H1 (cell line): ENCODE measurements at regions not wholly inside any gene's neighbourhood (a gene's known extent, or its start where the extent isn't known, plus 50 kb on each side); places are given as distances from the start of the nearest gene placed in this dataset.

ENCODE experiments used
- CTCF ChIA-PET: fragments of 300-600 bp; sonication (Branson Sonifier 250); formaldehyde crosslinking; loops from one replicate; lab custom pipeline; 2021; ENCODE audit not compliant: partially characterized antibody; lab: Charles Lee
- POLR2A ChIA-PET: fragments of 300-600 bp; sonication (Branson Sonifier 250); formaldehyde crosslinking; loops from one replicate; lab custom pipeline; 2021; ENCODE audit warnings: inconsistent platforms; ENCODE audit not compliant: partially characterized antibody; lab: Charles Lee
- DNase-seq, 2 experiments: peaks; one replicate each; pipeline versions ENCODE4 v3.0.0 to v3.0.0-alpha.2; 2010 to 2022; ENCODE audit warnings: low spot score in 2 of 2, low read depth in 1 of 2, mixed read lengths in 1 of 2
- FAIRE-seq: peaks from 2 replicates; lab custom pipeline; 2011; peaks lifted over from hg19 to GRCh38; lab: Jason Lieb, UNC
- H2AFZ ChIP-seq: 2 replicates; pipeline ENCODE4 v1.8.1; 2012; ENCODE audit warnings: low read length, inconsistent platforms
- H2AK5ac ChIP-seq: 2 replicates; pipeline ENCODE4 v1.6.1; 2013; ENCODE audit warnings: low read depth, low read length
- H2BK120ac ChIP-seq: replicated peaks from 2 replicates; pipeline ENCODE3; 2013; ENCODE audit warnings: low read depth, low read length, inconsistent platforms
- H2BK12ac ChIP-seq: 2 replicates; pipeline ENCODE4 v1.6.1; 2013; ENCODE audit warnings: low read depth, low read length
- H2BK15ac ChIP-seq: 2 replicates; pipeline ENCODE4 v1.6.1; 2013; ENCODE audit warnings: low read length
- H2BK20ac ChIP-seq: 2 replicates; pipeline ENCODE4 v1.6.1; 2013; ENCODE audit warnings: low read length
- H2BK5ac ChIP-seq: 2 replicates; pipeline ENCODE4 v1.6.1; 2013; ENCODE audit warnings: low read depth, low read length
- H3K14ac ChIP-seq: 2 replicates; pipeline ENCODE4 v1.6.1; 2013; ENCODE audit warnings: inconsistent platforms; ENCODE audit not compliant: insufficient read length
- H3K18ac ChIP-seq: 2 replicates; pipeline ENCODE4 v1.6.1; 2013; ENCODE audit warnings: low read length; ENCODE audit errors: extremely low read depth
- H3K23ac ChIP-seq: 2 replicates; pipeline ENCODE4 v1.6.1; 2013; ENCODE audit warnings: inconsistent platforms; ENCODE audit not compliant: insufficient read length
- H3K23me2 ChIP-seq: 2 replicates; pipeline ENCODE4 v1.6.1; 2013; ENCODE audit warnings: low read depth, low read length
- H3K27ac ChIP-seq: 2 replicates; pipeline ENCODE4 v1.6.1; 2011; ENCODE audit warnings: low read depth, low read length, inconsistent platforms
- H3K27me3 ChIP-seq, 4 experiments: replicated peaks in 1 of 4; 1 replicate in 1 of 4; 2 replicates in 3 of 4; pipeline versions ENCODE4 v1.6.1 to v1.8.1; 2011 to 2013; ENCODE audit warnings: low read length in 3 of 4, mild to moderate bottlenecking in 3 of 4, inconsistent platforms in 2 of 4, mixed read lengths in 2 of 4, moderate library complexity in 1 of 4; ENCODE audit not compliant: control insufficient read depth in 3 of 4, insufficient read depth in 3 of 4; ENCODE audit errors: extremely low read depth in 1 of 4
- H3K36me3 ChIP-seq, 4 experiments: 2 replicates each; pipeline versions ENCODE4 v1.6.1 to v1.8.1; 2011 to 2013; ENCODE audit warnings: mild to moderate bottlenecking in 4 of 4, low read length in 3 of 4, moderate library complexity in 2 of 4, control low read depth in 1 of 4, inconsistent platforms in 1 of 4; ENCODE audit not compliant: insufficient read depth in 4 of 4, control insufficient read depth in 2 of 4
- H3K4ac ChIP-seq: replicated peaks from 2 replicates; pipeline ENCODE3; 2013; ENCODE audit warnings: low read length, low read depth, mixed read lengths, inconsistent platforms; ENCODE audit not compliant: insufficient read length
- H3K4me1 ChIP-seq, 4 experiments: replicated peaks in 1 of 4; 1 replicate in 1 of 4; 2 replicates in 3 of 4; pipeline versions ENCODE4 v1.6.1 to v1.8.1; 2011 to 2013; ENCODE audit warnings: low read length in 3 of 4, inconsistent platforms in 2 of 4, mixed read lengths in 1 of 4; ENCODE audit not compliant: insufficient read depth in 4 of 4, control insufficient read depth in 3 of 4
- H3K4me2 ChIP-seq, 2 experiments: 2 replicates each; pipeline versions ENCODE4 v1.6.1 to v1.8.1; 2011 to 2013; ENCODE audit warnings: low read depth in 2 of 2, low read length in 2 of 2, control low read depth in 1 of 2, inconsistent platforms in 1 of 2, mild to moderate bottlenecking in 1 of 2; ENCODE audit not compliant: insufficient read depth in 1 of 2
- H3K4me3 ChIP-seq, 4 experiments: fragments of 200-600, 300-600 bp in 1 of 4; sonication (generic), shearing (Covaris generic), sonication (Bioruptor Twin) in 1 of 4; 2 replicates each; pipeline versions ENCODE4 v1.5.1 to v1.8.1; 2011 to 2016; ENCODE audit warnings: low read length in 4 of 4, low read depth in 3 of 4, control low read depth in 2 of 4, inconsistent platforms in 2 of 4, mild to moderate bottlenecking in 2 of 4, mixed read lengths in 1 of 4, moderate library complexity in 1 of 4; ENCODE audit not compliant: insufficient read depth in 2 of 4; ENCODE audit errors: extremely low read depth in 1 of 4
- H3K56ac ChIP-seq: replicated peaks from 2 replicates; pipeline ENCODE3; 2013; ENCODE audit warnings: low read depth, mild to moderate bottlenecking, mixed read lengths, low read length, inconsistent platforms; ENCODE audit not compliant: insufficient read length
- H3K79me1 ChIP-seq: 2 replicates; pipeline ENCODE4 v1.6.1; 2013; ENCODE audit warnings: low read depth, low read length, control low read depth
- H3K79me2 ChIP-seq, 2 experiments: 2 replicates each; pipeline versions ENCODE4 v1.6.1 to v1.8.1; 2012 to 2013; ENCODE audit warnings: low read length in 2 of 2, mild to moderate bottlenecking in 2 of 2, inconsistent platforms in 1 of 2; ENCODE audit not compliant: insufficient read depth in 2 of 2, control insufficient read depth in 1 of 2
- H3K9ac ChIP-seq, 4 experiments: replicated peaks in 1 of 4; 1 replicate in 1 of 4; 2 replicates in 3 of 4; pipeline versions ENCODE4 v1.6.1 to v1.8.1; 2011 to 2013; ENCODE audit warnings: low read depth in 3 of 4, low read length in 3 of 4, control low read depth in 2 of 4, mild to moderate bottlenecking in 2 of 4, moderate library complexity in 2 of 4, inconsistent platforms in 1 of 4; ENCODE audit errors: extremely low read depth in 1 of 4
- H3K9me3 ChIP-seq, 2 experiments: 2 replicates each; pipeline versions ENCODE4 v1.6.1 to v1.8.1; 2012 to 2013; ENCODE audit warnings: mild to moderate bottlenecking in 2 of 2, moderate library complexity in 2 of 2, control low read depth in 1 of 2, inconsistent platforms in 1 of 2, low read depth in 1 of 2, low read length in 1 of 2, mixed read lengths in 1 of 2; ENCODE audit not compliant: insufficient read depth in 2 of 2
- H4K20me1 ChIP-seq, 2 experiments: replicated peaks in 1 of 2; 2 replicates each; pipeline versions ENCODE3 to v1.8.1; 2011 to 2013; ENCODE audit warnings: inconsistent platforms in 2 of 2, low read length in 2 of 2, mild to moderate bottlenecking in 1 of 2; ENCODE audit not compliant: insufficient read depth in 2 of 2, control insufficient read depth in 1 of 2
- H4K5ac ChIP-seq: 2 replicates; pipeline ENCODE4 v1.6.1; 2013; ENCODE audit warnings: low read length, low read depth, mixed read lengths, inconsistent platforms; ENCODE audit not compliant: insufficient read length
- H4K8ac ChIP-seq: 2 replicates; pipeline ENCODE4 v1.8.0; 2013; ENCODE audit warnings: mild to moderate bottlenecking, moderate library complexity, low read length, inconsistent platforms; ENCODE audit not compliant: insufficient read depth; ENCODE audit errors: extremely low read depth
- H4K91ac ChIP-seq: replicated peaks from 2 replicates; pipeline ENCODE3; 2013; ENCODE audit warnings: low read length, mixed read lengths, inconsistent platforms; ENCODE audit not compliant: insufficient read length
- BCL11A ChIP-seq, 2 experiments: IDR thresholded peaks; one replicate each; pipeline ENCODE4 v1.6.1; 2011; ENCODE audit warnings: low read depth in 2 of 2, low read length in 2 of 2, mild to moderate bottlenecking in 2 of 2
- EP300 ChIP-seq, 2 experiments: IDR thresholded peaks; 1 replicate in 1 of 2; 2 replicates in 1 of 2; pipeline ENCODE4 v1.6.1; 2011 to 2012; ENCODE audit warnings: low read depth in 2 of 2, low read length in 2 of 2, mild to moderate bottlenecking in 2 of 2, borderline replicate concordance in 1 of 2, inconsistent platforms in 1 of 2, moderate library complexity in 1 of 2
- WGBS, 2 experiments: shearing (Covaris generic) in 1 of 2; methylation state at CpG; one replicate each; pipeline versions ENCODE4 v1.1.6 to v1.1.7; 2013 to 2015; ENCODE audit warnings: low lambda C conversion rate in 2 of 2, mixed read lengths in 2 of 2, inconsistent platforms in 1 of 2, low coverage in 1 of 2, missing lambda C conversion rate in 1 of 2; ENCODE audit not compliant: insufficient replicate concordance in 2 of 2, insufficient coverage in 1 of 2, insufficient read length in 1 of 2; ENCODE audit errors: extremely low coverage in 1 of 2, missing lambda C conversion rate in 1 of 2; 5-methylcytosine and 5-hydroxymethylcytosine counted together

- Histone ChIP-seq H2BK5ac (no peak overlapping the region), H2BK20ac (no peak overlapping the region), H2BK12ac (no peak overlapping the region), H4K5ac (no peak overlapping the region), H3K56ac (no peak overlapping the region), H3K79me1 (no peaks in the 10 kb centered on the region), H3K23ac (no peak overlapping the region), H3K79me2 (no peaks in the 10 kb centered on the region), H3K27ac (no peak overlapping the region), H3K9me3 (no peaks in the 10 kb centered on the region), H3K9ac (no peak overlapping the region), H3K4me1 (no peaks in the 10 kb centered on the region), H2AK5ac (no peak overlapping the region), H2BK120ac (no peak overlapping the region), H3K18ac (no peak overlapping the region), H4K91ac (no peak overlapping the region), H3K23me2 (no peaks in the 10 kb centered on the region), H4K20me1 (no peaks in the 10 kb centered on the region), H4K8ac (no peak overlapping the region), H3K27me3 (no peaks in the 10 kb centered on the region), H3K4ac (no peak overlapping the region), H3K36me3 (no peaks in the 10 kb centered on the region), H3K4me2 (no peak overlapping the region), H3K14ac (no peak overlapping the region), H2AFZ (no peak overlapping the region), H3K4me3 (no peak overlapping the region), H2BK15ac (no peak overlapping the region)
- no peak for FAIRE-seq
- no peak for DNase-seq
- POLR2A ChIA-PET: interaction anchor here (0.6 kb wide), 1 partner anchor 250 kb away, joined by 3 read pairs; no protein-coding TSS in a partner anchor
- TF ChIP-seq EP300 (IDR thresholded peaks at IDR 0.05; ENCODE audit: borderline replicate concordance in 1 of 2, low read depth in 2 of 2, low read length in 2 of 2): no peak
- TF ChIP-seq BCL11A (IDR thresholded peaks at IDR 0.05; ENCODE audit: low read depth in 2 of 2, low read length in 2 of 2): no peak
- CTCF ChIA-PET: no interaction called here
- 87% methylated on average over 3 of the region's 3 CpGs; no CpG with 5 or more reads in 1 of the 2 experiments for WGBS, 2 experiments
Measured at GRCh38 chr12:25864306-25865276, 93.9 kb upstream of the RASSF8 start.
